ENCODE measurements at regions not wholly inside any gene's neighbourhood (a gene's known extent, or its start where the extent isn't known, plus 50 kb on each side); places are given as distances from the start of the nearest gene placed in this dataset.

DNA sequence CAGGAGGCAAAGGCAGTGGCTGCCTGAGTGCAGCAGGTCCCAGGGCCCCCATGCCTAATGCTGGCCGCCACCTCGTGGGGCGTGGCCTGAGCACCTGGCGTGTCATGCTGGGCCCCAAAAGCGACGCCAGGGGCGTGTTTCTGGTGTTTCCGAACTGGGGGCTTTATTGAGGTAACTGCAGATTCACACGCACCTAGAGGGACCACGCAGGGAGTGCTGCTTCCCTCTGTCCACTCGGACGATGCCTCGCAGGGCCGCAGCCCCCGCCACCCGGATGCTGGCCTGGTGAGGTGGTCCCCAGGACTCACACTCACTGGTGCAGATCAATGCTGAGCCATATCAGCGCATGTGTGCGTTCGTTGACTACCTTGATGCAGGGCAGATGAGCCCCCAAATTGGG, 736.2 kb downstream of the BRD1 start:
- TF ChIP-seq POLR2A (IDR thresholded peaks at IDR 0.05) (no peak), CTCF (IDR thresholded peaks at IDR 0.05) (no peak)
